ENCODE measurements at regions not wholly inside any gene's neighbourhood (a gene's known extent, or its start where the extent isn't known, plus 50 kb on each side); places are given as distances from the start of the nearest gene placed in this dataset.
"Not testable (repeated sequence)": the region's sequence is repeated elsewhere in the genome, so short reads cannot be mapped to it uniquely, and the experiment has no call there.

DNA sequence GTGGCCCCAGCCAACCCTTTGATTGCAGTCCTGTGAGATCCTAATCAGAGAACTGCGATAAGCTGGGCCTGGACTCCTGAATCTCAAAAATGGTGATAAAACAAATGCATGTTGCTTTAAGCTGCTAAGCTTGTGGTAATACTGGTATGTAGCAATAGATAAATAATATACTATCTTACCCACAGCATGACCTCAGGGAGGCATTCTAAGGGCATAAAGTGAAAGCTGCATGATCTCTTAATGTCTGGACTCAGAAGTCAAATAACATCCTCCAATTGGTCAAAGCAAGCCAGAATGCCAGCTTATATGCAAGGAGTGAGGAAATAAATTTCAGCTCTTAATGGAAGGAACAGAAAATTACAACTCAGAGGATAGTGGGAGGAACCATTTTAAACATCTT is 246.1 kb downstream of the FSIP2 start:
- intact Hi-C loops (cut with micrococcal nuclease): no loop called here
- peaks cover 0 to 4% (median 0%) of the 10 kb centered on the region in 11 donors for H3K9me3 Mint-ChIP-seq
- no peak overlapping the region for H3K27ac Mint-ChIP-seq
- H3K27ac ChIP-seq (ENCODE audit: low read depth, low read length): no peak overlapping the region
- no peaks in the 10 kb centered on the region for H3K27me3 Mint-ChIP-seq
- ATAC-seq: no peak
- peaks cover 0 to 8% (median 5%) of the 10 kb centered on the region in 5 donors for H3K36me3 Mint-ChIP-seq
- no peaks in the 10 kb centered on the region for H3K4me1 ChIP-seq (ENCODE audit: control insufficient read depth in 2 of 2, insufficient read depth in 2 of 2, low read length in 2 of 2)
- ChIA-PET CTCF (no interaction called here), POLR2A (no interaction called here)
- H3K36me3 ChIP-seq (ENCODE audit: control insufficient read depth in 2 of 3, insufficient read depth in 3 of 3, low read length in 3 of 3): no peaks in the 10 kb centered on the region
- DNase-seq: no peak
- H3K4me3 Mint-ChIP-seq: no peak overlapping the region
- H3K27me3 ChIP-seq (ENCODE audit: control insufficient read depth in 2 of 2, insufficient read depth in 2 of 2, low read length in 2 of 2): no peaks in the 10 kb centered on the region
- no peaks in the 10 kb centered on the region for H3K4me1 Mint-ChIP-seq
- H3K4me3 ChIP-seq (ENCODE audit: low read length): no peak overlapping the region
- no peaks in the 10 kb centered on the region for H3K9me3 ChIP-seq (ENCODE audit: control insufficient read depth in 2 of 3, low read length in 3 of 3)

DNA sequence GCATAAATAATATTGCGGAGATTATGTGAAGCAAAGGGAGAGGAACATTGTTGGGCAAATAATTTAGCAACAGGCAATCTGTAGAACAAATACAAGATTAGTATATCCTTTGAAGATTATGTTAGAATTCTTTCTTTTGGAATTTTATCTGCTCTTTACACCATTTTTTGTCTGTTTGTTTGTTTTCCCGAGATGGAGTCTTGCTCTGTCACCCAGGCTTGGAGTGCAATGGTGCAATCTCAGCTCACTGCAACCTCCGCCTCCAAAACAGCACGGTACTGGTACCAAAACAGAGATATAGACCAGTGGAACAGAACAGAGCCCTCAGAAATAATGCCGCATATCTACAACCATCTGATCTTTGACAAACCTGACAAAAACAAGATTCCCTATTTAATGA is 250.3 kb downstream of the FSIP2 start:
- H3K4me3 Mint-ChIP-seq; H3K27me3 ChIP-seq (ENCODE audit: control insufficient read depth in 2 of 2, insufficient read depth in 2 of 2, low read length in 2 of 2); H3K27ac Mint-ChIP-seq; H3K27me3 Mint-ChIP-seq; H3K36me3 ChIP-seq (ENCODE audit: control insufficient read depth in 2 of 3, insufficient read depth in 3 of 3, low read length in 3 of 3); intact Hi-C loops (cut with micrococcal nuclease); H3K4me3 ChIP-seq (ENCODE audit: low read length); H3K9me3 ChIP-seq (ENCODE audit: control insufficient read depth in 2 of 3, low read length in 3 of 3); CTCF ChIA-PET; H3K4me1 Mint-ChIP-seq; H3K9me3 Mint-ChIP-seq; H3K27ac ChIP-seq (ENCODE audit: low read depth, low read length); H3K4me1 ChIP-seq (ENCODE audit: control insufficient read depth in 2 of 2, insufficient read depth in 2 of 2, low read length in 2 of 2); POLR2A ChIA-PET; ATAC-seq; DNase-seq: not testable (repeated sequence)
- peaks cover 0 to 16% (median 7%) of the 10 kb centered on the region in 5 donors for H3K36me3 Mint-ChIP-seq

DNA sequence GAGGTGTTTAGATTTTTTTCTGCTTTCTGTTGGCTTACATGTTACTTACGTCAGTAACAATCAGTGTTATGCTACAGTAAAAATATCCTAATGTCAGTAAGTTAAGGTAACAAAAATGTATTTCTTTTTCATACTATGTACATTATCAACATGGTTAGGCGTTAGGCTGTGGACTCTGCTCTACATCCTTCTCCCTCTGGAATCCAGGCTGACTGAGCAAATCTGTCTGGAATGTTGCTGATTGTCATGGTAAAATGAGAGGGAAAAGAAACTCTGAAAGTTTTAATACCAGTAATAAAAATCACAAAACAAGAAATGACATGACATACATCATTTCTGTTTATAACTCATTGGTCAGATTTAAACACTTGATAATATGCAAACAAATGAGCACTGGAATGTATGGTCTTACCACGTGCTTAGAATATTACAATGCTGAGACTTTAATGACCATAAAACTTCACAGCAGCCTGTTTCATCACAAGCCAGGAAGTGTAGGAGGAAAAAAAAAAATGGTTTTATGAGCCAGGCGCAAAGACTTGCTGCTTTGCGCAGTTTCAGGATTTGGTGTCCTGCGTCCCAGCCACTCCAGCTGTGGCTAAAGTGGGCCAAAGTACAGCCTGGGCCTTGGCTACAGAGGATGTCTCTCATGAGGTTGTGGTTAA is 252.4 kb downstream of the FSIP2 start:
- ATAC-seq (no peak), DNase-seq (no peak)
- Mint-ChIP-seq H3K27ac (no peak overlapping the region), H3K27me3 (no peaks in the 10 kb centered on the region), H3K9me3 (peaks cover 0 to 5% (median 0%) of the 10 kb centered on the region in 11 donors), H3K4me3 (no peak overlapping the region), H3K36me3 (peaks cover 0 to 16% (median 7%) of the 10 kb centered on the region in 5 donors), H3K4me1 (no peaks in the 10 kb centered on the region)
- ChIA-PET CTCF (no interaction called here), POLR2A (no interaction called here)
- Histone ChIP-seq H3K27me3 (ENCODE audit: control insufficient read depth in 2 of 2, insufficient read depth in 2 of 2, low read length in 2 of 2) (no peaks in the 10 kb centered on the region), H3K27ac (ENCODE audit: low read depth, low read length) (no peak overlapping the region), H3K4me1 (ENCODE audit: control insufficient read depth in 2 of 2, insufficient read depth in 2 of 2, low read length in 2 of 2) (no peaks in the 10 kb centered on the region), H3K36me3 (ENCODE audit: control insufficient read depth in 2 of 3, insufficient read depth in 3 of 3, low read length in 3 of 3) (no peaks in the 10 kb centered on the region), H3K9me3 (ENCODE audit: control insufficient read depth in 2 of 3, low read length in 3 of 3) (no peaks in the 10 kb centered on the region), H3K4me3 (ENCODE audit: low read length) (no peak overlapping the region)
- intact Hi-C loops (cut with micrococcal nuclease): no loop called here

DNA sequence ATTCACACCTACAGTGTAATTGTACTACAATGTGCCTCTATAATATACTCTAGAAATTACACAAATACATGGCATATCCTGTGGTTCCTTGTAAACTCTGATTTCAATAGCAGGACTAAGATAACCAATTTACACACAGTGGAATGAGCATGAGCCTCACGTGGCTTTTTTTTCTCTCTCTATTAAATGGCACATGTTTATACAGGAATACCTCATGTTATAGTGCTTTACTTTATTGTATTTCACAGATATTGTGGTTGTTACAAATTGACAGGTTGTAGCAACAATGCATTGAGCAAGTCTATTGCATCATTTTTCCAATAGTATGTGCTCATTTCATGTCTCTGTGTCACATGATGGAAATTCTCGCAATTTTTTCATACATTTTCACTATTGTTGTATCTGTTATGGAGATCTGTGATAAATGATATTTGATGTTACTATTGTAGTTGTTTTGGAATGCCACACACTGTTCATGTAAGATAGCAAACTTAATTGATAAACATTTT is 260.0 kb downstream of the FSIP2 start:
- peaks cover 0 to 6% (median 0%) of the 10 kb centered on the region in 5 donors for H3K36me3 Mint-ChIP-seq
- H3K27ac Mint-ChIP-seq: no peak overlapping the region
- peaks cover 0 to 5% (median 0%) of the 10 kb centered on the region in 11 donors for H3K9me3 Mint-ChIP-seq
- DNase-seq: no peak
- H3K27me3 ChIP-seq (ENCODE audit: control insufficient read depth in 2 of 2, insufficient read depth in 2 of 2, low read length in 2 of 2): no peaks in the 10 kb centered on the region
- H3K9me3 ChIP-seq (ENCODE audit: control insufficient read depth in 2 of 3, low read length in 3 of 3): no peaks in the 10 kb centered on the region
- no peaks in the 10 kb centered on the region for H3K4me1 Mint-ChIP-seq
- ChIA-PET POLR2A (no interaction called here), CTCF (no interaction called here)
- intact Hi-C loops (cut with micrococcal nuclease): no loop called here
- no peak overlapping the region for H3K4me3 ChIP-seq (ENCODE audit: low read length)
- H3K36me3 ChIP-seq (ENCODE audit: control insufficient read depth in 2 of 3, insufficient read depth in 3 of 3, low read length in 3 of 3): no peaks in the 10 kb centered on the region
- H3K4me1 ChIP-seq (ENCODE audit: control insufficient read depth in 2 of 2, insufficient read depth in 2 of 2, low read length in 2 of 2): no peaks in the 10 kb centered on the region
- H3K27ac ChIP-seq (ENCODE audit: low read depth, low read length): no peak overlapping the region
- no peak overlapping the region for H3K4me3 Mint-ChIP-seq
- no peaks in the 10 kb centered on the region for H3K27me3 Mint-ChIP-seq
- ATAC-seq: no peak

DNA sequence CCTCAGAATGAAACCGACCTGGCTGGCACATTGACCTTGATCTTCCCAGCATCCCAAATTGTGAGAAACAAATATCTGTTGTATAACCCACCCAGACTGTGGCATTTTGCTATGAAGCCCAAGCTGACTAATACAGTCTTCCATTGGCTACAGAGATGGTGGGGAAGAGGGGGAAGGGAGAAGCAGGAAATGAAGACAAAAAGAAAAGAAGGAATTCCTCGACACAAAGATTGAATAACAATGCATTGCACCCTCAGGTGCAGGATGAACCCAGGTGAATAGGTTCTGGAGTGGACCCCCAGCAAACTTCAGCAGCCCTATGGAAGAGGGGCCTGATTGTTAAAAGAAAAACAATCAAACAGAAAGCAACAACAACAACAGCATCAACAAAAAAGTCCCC is 270.7 kb downstream of the FSIP2 start:
- Mint-ChIP-seq H3K4me3 (no peak overlapping the region), H3K9me3 (peaks cover 10 to 51% (median 21%) of the 10 kb centered on the region in 11 donors), H3K27me3 (no peaks in the 10 kb centered on the region), H3K27ac (no peak overlapping the region), H3K36me3 (peaks cover 0 to 37% (median 30%) of the 10 kb centered on the region in 5 donors), H3K4me1 (no peaks in the 10 kb centered on the region)
- intact Hi-C loops (cut with micrococcal nuclease): no loop called here
- H3K4me1 ChIP-seq (ENCODE audit: control insufficient read depth in 2 of 2, insufficient read depth in 2 of 2, low read length in 2 of 2): no peaks in the 10 kb centered on the region
- ATAC-seq: no peak
- ChIA-PET POLR2A (no interaction called here), CTCF (no interaction called here)
- peaks cover 0 to 4% (median 0%) of the 10 kb centered on the region in 3 experiments for H3K9me3 ChIP-seq (ENCODE audit: control insufficient read depth in 2 of 3, low read length in 3 of 3)
- H3K27ac ChIP-seq (ENCODE audit: low read depth, low read length): no peak overlapping the region
- H3K36me3 ChIP-seq (ENCODE audit: control insufficient read depth in 2 of 3, insufficient read depth in 3 of 3, low read length in 3 of 3): no peaks in the 10 kb centered on the region
- no peak overlapping the region for H3K4me3 ChIP-seq (ENCODE audit: low read length)
- no peaks in the 10 kb centered on the region for H3K27me3 ChIP-seq (ENCODE audit: control insufficient read depth in 2 of 2, insufficient read depth in 2 of 2, low read length in 2 of 2)
- DNase-seq: no peak

DNA sequence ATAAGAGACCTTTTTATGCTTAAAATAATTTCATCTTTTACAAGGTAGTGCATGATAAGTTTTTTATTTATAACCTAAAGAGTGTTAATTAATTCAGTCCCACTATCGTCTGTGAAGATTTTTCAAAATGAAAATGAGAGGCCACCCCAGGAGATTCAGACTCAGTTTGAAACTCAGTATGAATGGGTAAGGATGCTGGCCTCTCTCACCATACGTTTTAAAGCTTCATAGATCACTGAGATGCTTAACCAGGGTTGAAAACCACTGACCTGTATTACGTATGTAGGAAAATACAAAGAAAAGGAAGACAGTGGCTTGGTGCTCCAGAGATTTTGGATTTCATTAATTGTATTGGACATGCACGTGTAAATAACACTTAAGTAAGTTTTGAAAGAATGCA is 278.7 kb downstream of the FSIP2 start:
- Histone ChIP-seq H3K4me1 (ENCODE audit: control insufficient read depth in 2 of 2, insufficient read depth in 2 of 2, low read length in 2 of 2) (no peaks in the 10 kb centered on the region), H3K9me3 (ENCODE audit: control insufficient read depth in 2 of 3, low read length in 3 of 3) (peaks cover 0 to 4% (median 0%) of the 10 kb centered on the region in 3 experiments), H3K27me3 (ENCODE audit: control insufficient read depth in 2 of 2, insufficient read depth in 2 of 2, low read length in 2 of 2) (no peaks in the 10 kb centered on the region), H3K36me3 (ENCODE audit: control insufficient read depth in 2 of 3, insufficient read depth in 3 of 3, low read length in 3 of 3) (no peaks in the 10 kb centered on the region), H3K4me3 (ENCODE audit: low read length) (no peak overlapping the region), H3K27ac (ENCODE audit: low read depth, low read length) (no peak overlapping the region)
- CTCF ChIA-PET: no interaction called here
- Mint-ChIP-seq H3K27ac (no peak overlapping the region), H3K27me3 (no peaks in the 10 kb centered on the region), H3K36me3 (peaks cover 0 to 20% (median 11%) of the 10 kb centered on the region in 5 donors), H3K4me1 (no peaks in the 10 kb centered on the region), H3K4me3 (no peak overlapping the region), H3K9me3 (peaks cover 6 to 27% (median 14%) of the 10 kb centered on the region in 11 donors)
- DNase-seq: no peak
- ATAC-seq: no peak
- POLR2A ChIA-PET: no interaction called here
- intact Hi-C loops (cut with micrococcal nuclease): no loop called here

DNA sequence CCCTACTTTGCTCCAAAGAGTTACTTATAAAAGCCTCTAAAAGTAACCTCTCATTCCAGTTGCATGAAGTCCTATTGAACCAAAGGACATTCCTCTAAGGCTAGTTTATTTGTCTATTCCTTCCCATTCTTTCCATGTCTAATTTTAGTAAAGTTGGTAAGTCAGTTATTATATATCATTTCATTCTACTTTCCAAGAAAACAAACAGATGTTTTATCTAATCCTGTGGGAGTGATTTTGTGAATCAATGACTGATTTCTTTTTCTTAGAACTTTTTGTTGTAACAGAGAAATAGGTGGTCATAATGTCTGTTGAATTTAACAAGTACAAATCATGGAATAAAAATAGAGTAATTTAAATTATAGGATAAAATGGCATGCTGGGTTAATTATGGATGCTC is 286.3 kb downstream of the FSIP2 start:
- CTCF ChIA-PET: no interaction called here
- no peak overlapping the region for H3K4me3 Mint-ChIP-seq
- Histone ChIP-seq H3K4me1 (ENCODE audit: control insufficient read depth in 2 of 2, insufficient read depth in 2 of 2, low read length in 2 of 2) (no peaks in the 10 kb centered on the region), H3K4me3 (ENCODE audit: low read length) (no peak overlapping the region), H3K27ac (ENCODE audit: low read depth, low read length) (no peak overlapping the region), H3K9me3 (ENCODE audit: control insufficient read depth in 2 of 3, low read length in 3 of 3) (no peaks in the 10 kb centered on the region), H3K36me3 (ENCODE audit: control insufficient read depth in 2 of 3, insufficient read depth in 3 of 3, low read length in 3 of 3) (no peaks in the 10 kb centered on the region), H3K27me3 (ENCODE audit: control insufficient read depth in 2 of 2, insufficient read depth in 2 of 2, low read length in 2 of 2) (no peaks in the 10 kb centered on the region)
- intact Hi-C loops (cut with micrococcal nuclease): no loop called here
- H3K4me1 Mint-ChIP-seq: no peaks in the 10 kb centered on the region
- POLR2A ChIA-PET: no interaction called here
- H3K27me3 Mint-ChIP-seq: no peaks in the 10 kb centered on the region
- H3K27ac Mint-ChIP-seq: no peak overlapping the region
- peaks cover 0 to 28% (median 5%) of the 10 kb centered on the region in 5 donors for H3K36me3 Mint-ChIP-seq
- DNase-seq (no peak), ATAC-seq (no peak)
- H3K9me3 Mint-ChIP-seq: peaks cover 0 to 6% (median 3%) of the 10 kb centered on the region in 11 donors

Data from naive thymus-derived CD4-positive, alpha-beta T cell (primary cell).